HFFc6 (cell line): ENCODE measurements at regions not wholly inside any gene's neighbourhood (a gene's known extent, or its start where the extent isn't known, plus 50 kb on each side); places are given as distances from the start of the nearest gene placed in this dataset.

Experiments
- DNase-seq: peaks from one replicate; pipeline ENCODE4 v3.0.0-alpha.2; 2018
- H3K27ac Mint-ChIP-seq: 2 replicates; pipeline ENCODE4 v1.8.0; 2020; ENCODE audit warnings: mild to moderate bottlenecking, mixed read lengths
- H3K27me3 Mint-ChIP-seq: 2 replicates; pipeline ENCODE4 v1.8.0; 2021; ENCODE audit warnings: mild to moderate bottlenecking, moderate library complexity, mixed read lengths; ENCODE audit not compliant: insufficient read depth
- H3K36me3 Mint-ChIP-seq: 2 replicates; pipeline ENCODE4 v1.8.0; 2021; ENCODE audit warnings: low read depth, mixed read lengths
- H3K4me1 Mint-ChIP-seq: 2 replicates; pipeline ENCODE4 v1.8.0; 2020; ENCODE audit warnings: low read depth, mixed read lengths
- H3K4me3 Mint-ChIP-seq: 2 replicates; pipeline ENCODE4 v1.8.0; 2020; ENCODE audit warnings: mild to moderate bottlenecking, moderate library complexity, mixed read lengths
- H3K9me3 Mint-ChIP-seq: 2 replicates; pipeline ENCODE4 v1.8.0; 2020; ENCODE audit warnings: mild to moderate bottlenecking, mixed read lengths
- CTCF ChIP-seq: fragments of 200-600 bp; sonication (generic); IDR thresholded peaks from 2 replicates; pipeline ENCODE4 v1.5.0; 2021; ENCODE audit warnings: antibody characterized with exemption, mild to moderate bottlenecking

DNA sequence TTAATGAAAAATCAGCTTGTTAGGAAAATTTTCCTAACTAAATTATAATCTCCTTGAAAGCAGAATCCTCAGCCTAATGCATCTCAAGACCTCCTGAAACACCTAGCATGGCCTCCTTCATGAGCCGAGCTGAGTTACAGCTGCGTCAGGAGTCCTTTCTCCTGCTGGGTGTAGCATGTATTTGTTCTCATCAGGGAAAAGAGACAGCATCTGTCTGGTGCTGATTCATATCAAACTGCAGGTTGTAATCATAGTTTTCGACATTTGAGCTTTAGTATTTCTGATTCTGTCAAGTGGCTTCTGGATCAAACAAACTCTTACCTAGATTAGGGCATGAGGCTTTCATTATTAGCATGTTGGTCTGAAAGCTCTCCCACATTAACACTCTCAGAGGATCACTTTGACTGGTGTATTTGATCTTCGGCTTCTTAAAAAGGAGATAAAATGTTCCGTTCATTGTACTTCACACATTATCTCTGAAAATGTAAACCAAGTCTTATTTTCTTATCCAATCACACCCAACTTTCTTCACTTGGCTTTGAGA lies 140.1 kb upstream of the FRG1 start:
- H3K27ac Mint-ChIP-seq, result no peak overlapping the region
- peaks cover 25% of the 10 kb centered on the region for H3K9me3 Mint-ChIP-seq

DNA sequence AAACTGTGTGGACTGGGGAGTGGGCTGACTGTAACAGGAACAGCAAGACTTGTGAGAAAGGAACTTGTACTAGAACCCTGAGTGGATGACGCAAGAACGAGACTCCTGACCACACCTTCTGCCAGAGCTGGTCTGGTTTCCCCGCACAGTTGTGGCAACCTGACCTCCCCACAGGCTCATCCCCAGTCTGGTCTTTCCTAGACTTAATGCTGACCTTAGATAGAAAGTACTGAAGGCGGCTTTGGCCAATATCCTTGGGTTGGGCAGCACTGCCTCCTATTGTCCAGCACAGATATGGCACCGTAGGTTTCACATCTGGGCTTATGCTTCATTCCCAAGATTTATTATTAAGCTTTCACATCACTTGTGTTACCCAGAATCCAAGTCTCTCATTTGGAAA lies 137.8 kb upstream of the FRG1 start:
- no peak; the same call in 1 of the 2 replicates for TF ChIP-seq CTCF
- no peaks in the 10 kb centered on the region for H3K4me1 Mint-ChIP-seq
- no peak overlapping the region for H3K27ac Mint-ChIP-seq
- peaks cover 8% of the 10 kb centered on the region; the same call in 1 of the 2 replicates for H3K36me3 Mint-ChIP-seq
- H3K4me3 Mint-ChIP-seq, result no peak overlapping the region
- H3K9me3 Mint-ChIP-seq, result peaks cover 35% of the 10 kb centered on the region
- H3K27me3 Mint-ChIP-seq, result no peaks in the 10 kb centered on the region; the same call in 1 of the 2 replicates
- DNase-seq, result no peak

More for the DNA sequence above, 140.1 kb upstream of the FRG1 start:
- no peak for DNase-seq
- Mint-ChIP-seq H3K36me3 (peaks cover 4% of the 10 kb centered on the region; the same call in 1 of the 2 replicates), H3K4me3 (no peak overlapping the region), H3K4me1 (no peaks in the 10 kb centered on the region), H3K27me3 (no peaks in the 10 kb centered on the region; the same call in 1 of the 2 replicates)
- TF ChIP-seq CTCF, result no peak

- Mint-ChIP-seq H3K27me3 (no peaks in the 10 kb centered on the region; the same call in 1 of the 2 replicates), H3K4me3 (no peak overlapping the region), H3K36me3 (peaks cover 8% of the 10 kb centered on the region; the same call in 1 of the 2 replicates), H3K4me1 (no peaks in the 10 kb centered on the region), H3K9me3 (peaks cover 37% of the 10 kb centered on the region), H3K27ac (no peak overlapping the region)
- TF ChIP-seq CTCF, result no peak
- DNase-seq, result no peak
These were observed 135.8 kb upstream of the FRG1 start for GRCh38 chr4:189804894-189805293.

DNA sequence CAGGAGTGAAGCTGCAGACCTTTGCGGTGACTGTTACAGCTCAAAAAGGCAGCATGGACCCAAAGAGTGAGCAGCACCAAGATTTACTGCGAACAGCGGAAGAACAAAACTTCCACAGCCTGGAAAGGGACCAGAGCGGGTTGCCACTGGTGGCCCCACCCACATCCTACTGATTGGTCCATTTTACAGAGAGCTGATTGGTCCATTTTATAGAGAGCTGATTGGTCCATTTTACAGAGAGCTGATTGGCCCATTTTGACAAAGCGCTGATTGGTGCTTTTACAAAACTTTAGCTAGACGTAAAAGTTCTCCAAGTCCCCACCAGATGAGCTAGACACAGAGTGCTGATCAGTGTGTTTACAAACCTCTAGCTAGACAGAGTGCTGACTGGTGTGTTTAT lies 134.2 kb upstream of the FRG1 start:
- peaks cover 15% of the 10 kb centered on the region for H3K36me3 Mint-ChIP-seq
- no peak overlapping the region for H3K4me3 Mint-ChIP-seq
- no peak for TF ChIP-seq CTCF
- peaks cover 49% of the 10 kb centered on the region for H3K9me3 Mint-ChIP-seq
- no peak overlapping the region for H3K27ac Mint-ChIP-seq
- DNase-seq, result no peak
- no peaks in the 10 kb centered on the region for H3K4me1 Mint-ChIP-seq
- no peaks in the 10 kb centered on the region; the same call in 1 of the 2 replicates for H3K27me3 Mint-ChIP-seq

- H3K27me3 Mint-ChIP-seq, result no peaks in the 10 kb centered on the region; the same call in 1 of the 2 replicates
These were observed 133.6 kb upstream of the FRG1 start for GRCh38 chr4:189807031-189807430.

More at GRCh38 chr4:189807031-189807430, 133.6 kb upstream of the FRG1 start:
- TF ChIP-seq CTCF, result no peak
- no peaks in the 10 kb centered on the region for H3K4me1 Mint-ChIP-seq
- H3K27ac Mint-ChIP-seq, result no peak overlapping the region
- H3K9me3 Mint-ChIP-seq, result peaks cover 55% of the 10 kb centered on the region
- H3K4me3 Mint-ChIP-seq, result no peak overlapping the region
- H3K36me3 Mint-ChIP-seq, result peaks cover 15% of the 10 kb centered on the region
- no peak for DNase-seq
